GM21447 (cell line): ENCODE measurements at regions not wholly inside any gene's neighbourhood (a gene's known extent, or its start where the extent isn't known, plus 50 kb on each side); places are given as distances from the start of the nearest gene placed in this dataset.
A peak's percentile ranks its signal among the peaks of the same experiment; 100 is the strongest.

Source experiments
- ATAC-seq: cut with Tn5 transposase; IDR thresholded peaks from one replicate; pipeline ENCODE4 v1.9.1; 2021; ENCODE audit not compliant: unreplicated experiment

- ATAC-seq = no peak
These were observed 92.4 kb upstream of the TMEM45B start for GRCh38 chr11:129723146-129723760.

- ATAC-seq = no peak
These were observed 91.9 kb upstream of the TMEM45B start for GRCh38 chr11:129723761-129724162.

- no peak for ATAC-seq
These were observed 90.8 kb upstream of the TMEM45B start for GRCh38 chr11:129724866-129725265.

GRCh38 chr11:129726179-129726578 is 89.5 kb upstream of the TMEM45B start:
- no peak for ATAC-seq

GRCh38 chr11:129728581-129728980 is 87.1 kb upstream of the TMEM45B start:
- ATAC-seq = no peak

- ATAC-seq = no peak
These were observed 86.4 kb upstream of the TMEM45B start for GRCh38 chr11:129729216-129729615.

- no peak for ATAC-seq
These were observed 85.8 kb upstream of the TMEM45B start for GRCh38 chr11:129729823-129730222.

GRCh38 chr11:129731316-129731715 is 84.3 kb upstream of the TMEM45B start:
- ATAC-seq = no peak

- no peak for ATAC-seq
These were observed 82.7 kb upstream of the TMEM45B start for GRCh38 chr11:129732941-129733340.

- no peak for ATAC-seq
These were observed 82.3 kb upstream of the TMEM45B start for GRCh38 chr11:129733384-129733783.

- no peak for ATAC-seq
These were observed 81.7 kb upstream of the TMEM45B start for GRCh38 chr11:129733981-129734380.

- no peak for ATAC-seq
These were observed 81.0 kb upstream of the TMEM45B start for GRCh38 chr11:129734654-129735053.

GRCh38 chr11:129737831-129738230 is 77.8 kb upstream of the TMEM45B start:
- no peak for ATAC-seq

GRCh38 chr11:129738242-129738641 is 77.4 kb upstream of the TMEM45B start:
- no peak for ATAC-seq

- ATAC-seq = no peak
These were observed 76.3 kb upstream of the TMEM45B start for GRCh38 chr11:129739339-129739738.

- no peak for ATAC-seq
These were observed 75.4 kb upstream of the TMEM45B start for GRCh38 chr11:129740125-129740719.

GRCh38 chr11:129743112-129743815 is 72.4 kb upstream of the TMEM45B start:
- ATAC-seq = no peak

GRCh38 chr11:129747071-129747470 is 68.6 kb upstream of the TMEM45B start:
- ATAC-seq = no peak

GRCh38 chr11:129749141-129749540 is 66.5 kb upstream of the TMEM45B start:
- no peak for ATAC-seq

GRCh38 chr11:129750343-129751292 is 65.0 kb upstream of the TMEM45B start:
- peak; percentile 67 for ATAC-seq

- ATAC-seq = no peak
These were observed 64.1 kb upstream of the TMEM45B start for GRCh38 chr11:129751511-129751910.
